ENCODE measurements at regions not wholly inside any gene's neighbourhood (a gene's known extent, or its start where the extent isn't known, plus 50 kb on each side); places are given as distances from the start of the nearest gene placed in this dataset.

- TF ChIP-seq, protein P1, sequence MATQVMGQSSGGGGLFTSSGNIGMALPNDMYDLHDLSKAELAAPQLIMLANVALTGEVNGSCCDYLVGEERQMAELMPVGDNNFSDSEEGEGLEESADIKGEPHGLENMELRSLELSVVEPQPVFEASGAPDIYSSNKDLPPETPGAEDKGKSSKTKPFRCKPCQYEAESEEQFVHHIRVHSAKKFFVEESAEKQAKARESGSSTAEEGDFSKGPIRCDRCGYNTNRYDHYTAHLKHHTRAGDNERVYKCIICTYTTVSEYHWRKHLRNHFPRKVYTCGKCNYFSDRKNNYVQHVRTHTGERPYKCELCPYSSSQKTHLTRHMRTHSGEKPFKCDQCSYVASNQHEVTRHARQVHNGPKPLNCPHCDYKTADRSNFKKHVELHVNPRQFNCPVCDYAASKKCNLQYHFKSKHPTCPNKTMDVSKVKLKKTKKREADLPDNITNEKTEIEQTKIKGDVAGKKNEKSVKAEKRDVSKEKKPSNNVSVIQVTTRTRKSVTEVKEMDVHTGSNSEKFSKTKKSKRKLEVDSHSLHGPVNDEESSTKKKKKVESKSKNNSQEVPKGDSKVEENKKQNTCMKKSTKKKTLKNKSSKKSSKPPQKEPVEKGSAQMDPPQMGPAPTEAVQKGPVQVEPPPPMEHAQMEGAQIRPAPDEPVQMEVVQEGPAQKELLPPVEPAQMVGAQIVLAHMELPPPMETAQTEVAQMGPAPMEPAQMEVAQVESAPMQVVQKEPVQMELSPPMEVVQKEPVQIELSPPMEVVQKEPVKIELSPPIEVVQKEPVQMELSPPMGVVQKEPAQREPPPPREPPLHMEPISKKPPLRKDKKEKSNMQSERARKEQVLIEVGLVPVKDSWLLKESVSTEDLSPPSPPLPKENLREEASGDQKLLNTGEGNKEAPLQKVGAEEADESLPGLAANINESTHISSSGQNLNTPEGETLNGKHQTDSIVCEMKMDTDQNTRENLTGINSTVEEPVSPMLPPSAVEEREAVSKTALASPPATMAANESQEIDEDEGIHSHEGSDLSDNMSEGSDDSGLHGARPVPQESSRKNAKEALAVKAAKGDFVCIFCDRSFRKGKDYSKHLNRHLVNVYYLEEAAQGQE (IDR thresholded peaks at IDR 0.05; ENCODE audit: insufficient read depth in 1 of 2, low read depth in 2 of 2, low read length in 2 of 2): no peak
- no peak for TF ChIP-seq POLR2AphosphoS5 (IDR thresholded peaks at IDR 0.05; ENCODE audit: low read depth, low read length)
- no peak for TF ChIP-seq TAF1 (IDR thresholded peaks at IDR 0.05; ENCODE audit: borderline replicate concordance, insufficient read depth, low read length)
- no peak for TF ChIP-seq SIN3A (IDR thresholded peaks at IDR 0.05; ENCODE audit: borderline replicate concordance, insufficient read depth, low read length)
Measured at GRCh38 chr2:5521461-5521860, 170.7 kb upstream of the SOX11 start.
